ENCODE measurements at regions not wholly inside any gene's neighbourhood (a gene's known extent, or its start where the extent isn't known, plus 50 kb on each side); places are given as distances from the start of the nearest gene placed in this dataset.

GRCh38 chr1:9179463-9180110, 50.7 kb upstream of the GPR157 start:
- no peak for DNase-seq

DNA sequence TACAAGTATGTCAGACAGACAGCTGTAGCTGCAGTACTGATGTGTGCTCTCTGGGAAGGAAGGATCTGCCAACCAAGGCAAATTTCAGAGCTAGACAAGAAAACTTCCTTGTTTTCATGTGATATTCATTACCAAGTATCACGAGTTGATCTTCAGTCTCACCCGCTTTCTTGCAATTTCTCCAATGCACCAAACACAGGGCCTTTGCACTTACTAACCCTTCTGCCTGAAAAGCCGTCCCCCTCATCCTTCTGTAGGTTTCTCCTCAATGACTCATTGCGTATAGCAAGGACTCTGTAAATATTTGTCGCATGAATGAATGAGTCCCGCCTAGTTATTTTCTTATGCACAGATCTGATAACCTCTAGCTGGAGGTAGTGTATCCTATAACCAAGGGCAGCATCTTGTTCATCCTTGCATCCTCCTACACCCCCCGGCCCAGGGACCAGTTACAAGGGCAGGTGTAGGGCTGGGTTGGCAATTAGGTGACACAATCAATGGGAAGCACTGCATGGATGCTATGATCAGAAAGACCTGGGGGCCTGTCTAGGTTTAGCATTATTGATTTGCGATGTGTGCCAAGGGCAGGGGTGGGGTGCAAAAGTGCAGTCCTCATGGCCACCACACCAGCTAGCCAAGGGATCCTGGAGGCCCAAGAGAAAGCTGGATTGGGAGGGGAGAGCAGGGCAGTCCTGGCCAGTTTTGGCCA, 51.4 kb upstream of the GPR157 start:
- DNase-seq, result no peak

- DNase-seq, result peak; percentile 22
These were observed 52.4 kb upstream of the GPR157 start for GRCh38 chr1:9181176-9181906.

GRCh38 chr1:9181990-9182783, 52.4 kb upstream of the H6PD start:
- DNase-seq, result no peak

DNA sequence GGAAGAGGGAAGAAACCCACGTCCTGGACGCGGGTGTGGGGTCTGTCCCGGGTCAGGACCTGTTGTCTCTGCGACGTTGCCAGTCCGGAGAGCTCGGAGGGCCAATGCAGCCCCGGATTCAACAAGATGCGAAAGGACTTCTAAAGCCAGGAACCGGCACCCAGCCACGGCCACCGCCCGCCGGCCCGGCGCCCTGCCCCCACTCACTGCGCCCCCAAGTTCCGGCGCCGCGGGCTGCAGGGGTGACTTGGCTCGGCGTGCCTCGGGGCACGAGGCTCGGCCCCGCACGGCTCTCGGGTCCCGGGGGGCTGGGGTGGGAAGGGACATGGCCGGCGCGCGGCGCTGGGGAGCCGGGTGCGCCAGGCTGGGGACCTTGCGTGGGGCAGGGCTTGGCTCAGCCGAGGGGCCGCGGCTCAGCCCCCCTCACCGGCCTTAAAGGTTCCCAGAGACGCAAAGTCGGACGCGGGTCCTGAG, 51.8 kb upstream of the H6PD start:
- no peak for DNase-seq

GRCh38 chr1:9183441-9183840, 51.1 kb upstream of the H6PD start:
- DNase-seq, result no peak

DNA sequence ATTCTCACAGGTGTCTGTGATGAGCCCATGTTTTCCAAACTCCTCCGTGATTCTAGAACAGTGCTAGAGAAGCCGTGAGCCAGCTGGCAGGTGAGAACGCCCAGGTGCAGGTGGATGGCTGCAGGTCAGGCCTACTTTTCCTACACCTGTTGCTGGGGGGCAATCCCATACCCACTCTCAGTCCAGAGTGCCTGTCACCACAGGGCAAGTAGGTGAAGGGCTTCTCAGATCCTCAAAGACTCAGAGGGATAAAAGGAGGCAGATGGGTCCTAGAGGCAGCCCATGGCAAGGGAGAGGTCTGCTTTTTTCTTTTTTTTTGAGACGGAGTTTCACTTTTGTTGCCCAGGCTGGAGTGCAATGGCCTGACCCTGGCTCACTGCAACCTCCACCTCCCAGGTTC, 50.7 kb upstream of the H6PD start:
- no peak for DNase-seq

- DNase-seq, result no peak
These were observed 49.8 kb upstream of the H6PD start for GRCh38 chr1:9184749-9185148.
